ENCODE measurements at regions not wholly inside any gene's neighbourhood (a gene's known extent, or its start where the extent isn't known, plus 50 kb on each side); places are given as distances from the start of the nearest gene placed in this dataset.

GRCh38 chr4:119731778-119732177 lies 103.2 kb upstream of the PDE5A start:
- H3K27ac Mint-ChIP-seq: no peak overlapping the region
- POLR2A ChIA-PET: no interaction called here
- DNase-seq: no peak
- H3K9me3 Mint-ChIP-seq: no peaks in the 10 kb centered on the region
- ATAC-seq (ENCODE audit: poor library complexity): no peak
- Histone ChIP-seq H3K27ac (ENCODE audit: low read depth in 1 of 2, low read length in 2 of 2) (no peak overlapping the region), H3K4me1 (ENCODE audit: insufficient read depth, low read length) (no peaks in the 10 kb centered on the region), H3K4me3 (ENCODE audit: low read length) (no peak overlapping the region), H3K9me3 (ENCODE audit: control insufficient read depth in 1 of 2, insufficient read depth in 1 of 2, low read length in 2 of 2) (no peaks in the 10 kb centered on the region), H3K27me3 (ENCODE audit: control insufficient read depth in 1 of 2, insufficient read depth in 2 of 2, low read length in 2 of 2) (no peaks in the 10 kb centered on the region), H3K36me3 (ENCODE audit: insufficient read depth, low read length) (no peaks in the 10 kb centered on the region)
- no peaks in the 10 kb centered on the region for H3K36me3 Mint-ChIP-seq (ENCODE audit: low read depth)
- peaks cover 13% of the 10 kb centered on the region for H3K27me3 Mint-ChIP-seq
- no peak overlapping the region for H3K4me3 Mint-ChIP-seq
- no peak for TF ChIP-seq CTCF (IDR thresholded peaks at IDR 0.05)
- intact Hi-C loops (cut with DNase I, micrococcal nuclease): no loop called here
- no peaks in the 10 kb centered on the region for H3K4me1 Mint-ChIP-seq (ENCODE audit: low read depth)
- CTCF ChIA-PET: no interaction called here

- intact Hi-C loops (cut with DNase I, micrococcal nuclease): no loop called here
- DNase-seq (no peak), ATAC-seq (ENCODE audit: poor library complexity) (no peak)
- H3K27ac ChIP-seq (ENCODE audit: low read depth in 1 of 2, low read length in 2 of 2): no peak overlapping the region
- no peaks in the 10 kb centered on the region for H3K4me1 ChIP-seq (ENCODE audit: insufficient read depth, low read length)
- H3K27me3 ChIP-seq (ENCODE audit: control insufficient read depth in 1 of 2, insufficient read depth in 2 of 2, low read length in 2 of 2): no peaks in the 10 kb centered on the region
- no peak for TF ChIP-seq CTCF (IDR thresholded peaks at IDR 0.05)
- H3K4me3 ChIP-seq (ENCODE audit: low read length): no peak overlapping the region
- H3K9me3 ChIP-seq (ENCODE audit: control insufficient read depth in 1 of 2, insufficient read depth in 1 of 2, low read length in 2 of 2): no peaks in the 10 kb centered on the region
- Mint-ChIP-seq H3K36me3 (ENCODE audit: low read depth) (no peaks in the 10 kb centered on the region), H3K4me3 (no peak overlapping the region), H3K27me3 (peaks cover 13% of the 10 kb centered on the region), H3K9me3 (no peaks in the 10 kb centered on the region), H3K4me1 (ENCODE audit: low read depth) (no peaks in the 10 kb centered on the region), H3K27ac (no peak overlapping the region)
- CTCF ChIA-PET: no interaction called here
- H3K36me3 ChIP-seq (ENCODE audit: insufficient read depth, low read length): no peaks in the 10 kb centered on the region
- POLR2A ChIA-PET: no interaction called here
These were observed 102.6 kb upstream of the PDE5A start for GRCh38 chr4:119731146-119731742.

GRCh38 chr4:119730671-119730950 lies 102.0 kb upstream of the PDE5A start:
- Mint-ChIP-seq H3K9me3 (no peaks in the 10 kb centered on the region), H3K36me3 (ENCODE audit: low read depth) (no peaks in the 10 kb centered on the region), H3K27me3 (peaks cover 13% of the 10 kb centered on the region), H3K27ac (no peak overlapping the region), H3K4me1 (ENCODE audit: low read depth) (no peaks in the 10 kb centered on the region), H3K4me3 (no peak overlapping the region)
- CTCF ChIA-PET: no interaction called here
- no peak for TF ChIP-seq CTCF (IDR thresholded peaks at IDR 0.05)
- intact Hi-C loops (cut with DNase I, micrococcal nuclease): no loop called here
- ATAC-seq (ENCODE audit: poor library complexity) (no peak), DNase-seq (no peak)
- no peaks in the 10 kb centered on the region for H3K36me3 ChIP-seq (ENCODE audit: insufficient read depth, low read length)
- no peaks in the 10 kb centered on the region for H3K4me1 ChIP-seq (ENCODE audit: insufficient read depth, low read length)
- H3K4me3 ChIP-seq (ENCODE audit: low read length): no peak overlapping the region
- no peaks in the 10 kb centered on the region for H3K27me3 ChIP-seq (ENCODE audit: control insufficient read depth in 1 of 2, insufficient read depth in 2 of 2, low read length in 2 of 2)
- no peaks in the 10 kb centered on the region for H3K9me3 ChIP-seq (ENCODE audit: control insufficient read depth in 1 of 2, insufficient read depth in 1 of 2, low read length in 2 of 2)
- POLR2A ChIA-PET: no interaction called here
- no peak overlapping the region for H3K27ac ChIP-seq (ENCODE audit: low read depth in 1 of 2, low read length in 2 of 2)
